ENCODE measurements at regions not wholly inside any gene's neighbourhood (a gene's known extent, or its start where the extent isn't known, plus 50 kb on each side); places are given as distances from the start of the nearest gene placed in this dataset.

- TF ChIP-seq EZH2phosphoT487 (IDR thresholded peaks at IDR 0.05; ENCODE audit: borderline replicate concordance, low read length) (no peak), CTCF (IDR thresholded peaks at IDR 0.05; ENCODE audit: low read depth, low read length, poor library complexity, severe bottlenecking) (no peak)
Observed at GRCh38 chr12:59030415-59030814, 110.1 kb upstream of the LRIG3 start.
